GM10248 (cell line): ENCODE measurements at regions not wholly inside any gene's neighbourhood (a gene's known extent, or its start where the extent isn't known, plus 50 kb on each side); places are given as distances from the start of the nearest gene placed in this dataset.
"Not testable (repeated sequence)": the region's sequence is repeated elsewhere in the genome, so short reads cannot be mapped to it uniquely, and the experiment has no call there.

Experiments used
- CTCF ChIA-PET: fragments of 300-600 bp; sonication (Branson Sonifier 250); formaldehyde crosslinking; extraction: SDS; loops from one replicate; lab custom pipeline; 2021; ENCODE audit warnings: antibody characterized with exemption; lab: Yijun Ruan, JAX
- POLR2A ChIA-PET: fragments of 350-650 bp; sonication (Branson Sonifier 250); formaldehyde crosslinking; extraction: SDS; loops from one replicate; lab custom pipeline; 2020; ENCODE audit warnings: antibody characterized with exemption; lab: Yijun Ruan, JAX
- DNase-seq: peaks from one replicate; pipeline ENCODE4 v3.0.0; 2012; ENCODE audit errors: extremely low spot score
- CTCF ChIP-seq: IDR thresholded peaks from 2 replicates; pipeline ENCODE4 v1.5.1; 2012; ENCODE audit warnings: mild to moderate bottlenecking, low read depth; ENCODE audit errors: extremely low read depth, missing control alignments, control extremely low read depth

- CTCF ChIA-PET, result no interaction called here
- no peak for DNase-seq
- POLR2A ChIA-PET, result no interaction called here
- TF ChIP-seq CTCF, result no peak
Measured at GRCh38 chr2:163951312-163951711, 215.5 kb upstream of the FIGN start.

GRCh38 chr2:163949693-163950092 lies 213.9 kb upstream of the FIGN start:
- CTCF ChIA-PET, result no interaction called here
- TF ChIP-seq CTCF, result no peak
- DNase-seq, result no peak
- POLR2A ChIA-PET, result no interaction called here

DNA sequence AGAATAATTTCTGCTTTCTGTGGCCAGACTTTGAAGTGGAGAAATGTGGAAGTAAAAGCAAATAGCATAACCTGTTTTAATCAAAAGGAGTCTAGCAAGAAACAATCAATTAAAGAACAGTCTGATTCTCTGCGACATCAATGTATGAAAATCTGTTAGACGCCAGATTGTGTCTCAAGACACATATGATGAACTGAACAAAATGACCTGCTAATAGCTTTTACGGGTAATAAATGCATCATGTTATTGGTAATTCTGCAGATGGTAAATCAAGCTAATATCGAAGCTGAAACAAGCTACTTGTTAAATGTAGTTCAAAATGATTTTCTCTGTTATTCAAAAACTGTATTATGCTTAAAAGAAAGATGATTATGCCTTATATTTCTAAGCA lies 208.5 kb upstream of the FIGN start:
- no peak for DNase-seq
- ChIA-PET CTCF (interaction anchor here (0.8 kb wide), 1 partner anchor 11 kb away, joined by 3 read pairs; no protein-coding TSS in a partner anchor), POLR2A (no interaction called here)
- TF ChIP-seq CTCF, result no peak

DNA sequence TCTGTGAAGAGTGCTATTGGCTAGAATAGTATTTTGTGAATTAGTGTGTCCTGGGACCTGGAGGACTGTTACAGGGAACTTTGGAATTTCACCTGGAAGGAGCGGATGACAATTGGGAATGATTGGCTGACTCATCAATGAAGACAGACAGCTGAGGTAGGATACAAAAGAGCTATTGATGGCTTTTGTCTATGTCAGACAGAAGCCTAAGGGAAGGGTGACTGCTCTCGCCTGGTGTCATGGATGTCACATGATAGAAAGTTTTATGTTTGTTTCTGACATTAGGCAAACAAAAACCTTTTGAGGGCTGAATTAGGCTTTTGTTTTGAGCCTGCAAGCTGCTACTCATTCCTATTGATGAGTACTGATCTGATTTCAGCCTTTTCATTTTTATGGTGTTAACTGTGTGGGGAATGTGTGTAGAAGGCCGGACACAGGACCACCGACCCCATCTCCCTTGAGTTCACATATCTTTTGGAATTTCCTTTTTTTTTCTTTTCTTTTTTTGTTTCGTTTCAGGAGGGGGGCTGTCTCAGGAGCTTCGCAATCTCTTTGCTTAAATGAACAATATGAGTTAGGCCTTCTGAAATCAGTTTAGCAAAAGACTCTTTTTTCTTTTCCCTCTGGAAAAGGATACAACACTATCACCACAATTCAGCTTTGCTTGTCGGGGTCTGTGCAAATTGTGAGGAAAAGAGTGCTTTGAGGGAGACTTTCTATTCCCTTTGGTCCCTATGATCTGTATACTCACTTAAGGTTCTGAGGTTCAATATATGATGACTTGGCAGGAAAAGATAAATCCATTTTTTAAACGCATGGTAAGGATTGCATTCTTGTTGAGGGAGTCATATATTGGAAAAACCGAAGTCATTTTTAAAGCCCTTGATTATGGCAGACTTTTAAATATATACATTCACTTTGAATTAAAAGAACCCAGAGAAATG lies 207.9 kb upstream of the FIGN start:
- CTCF ChIA-PET, result interaction anchor here (1.0 kb wide), 1 partner anchor 9 kb away, joined by 3 read pairs; no protein-coding TSS in a partner anchor

GRCh38 chr2:163934131-163934530 lies 198.3 kb upstream of the FIGN start:
- POLR2A ChIA-PET, result no interaction called here
- CTCF ChIA-PET, result interaction anchor here (1.0 to 1.5 kb wide), 5 partner anchors 9 to 294 kb away, joined by 3 read pairs; no protein-coding TSS in a partner anchor
- TF ChIP-seq CTCF, result no peak
- no peak for DNase-seq

More for the DNA sequence above, 207.9 kb upstream of the FIGN start:
- DNase-seq, result no peak
- TF ChIP-seq CTCF, result no peak
- POLR2A ChIA-PET, result no interaction called here

GRCh38 chr2:163919717-163920116 lies 183.9 kb upstream of the FIGN start:
- TF ChIP-seq CTCF, result no peak
- ChIA-PET POLR2A (no interaction called here), CTCF (no interaction called here)
- no peak for DNase-seq

DNA sequence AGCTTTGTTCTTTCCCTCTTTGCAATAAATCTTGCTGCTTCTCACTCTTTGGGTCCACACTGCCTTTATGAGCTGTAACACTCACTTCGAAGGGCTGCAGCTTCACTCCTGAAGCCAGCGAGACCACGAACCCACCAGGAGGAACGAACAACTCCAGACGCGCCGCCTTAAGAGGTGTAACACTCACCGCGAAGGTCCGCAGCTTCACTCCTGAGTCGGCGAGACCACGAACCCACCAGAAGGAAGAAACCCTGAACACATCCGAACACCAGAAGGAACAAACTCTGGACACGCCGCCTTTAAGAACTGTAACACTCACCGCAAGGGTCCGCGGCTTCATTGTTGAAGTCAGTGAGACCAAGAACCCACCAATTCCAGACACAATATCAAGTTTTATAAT lies 178.7 kb upstream of the FIGN start:
- CTCF ChIA-PET, POLR2A ChIA-PET, DNase-seq: not testable (repeated sequence)

- CTCF ChIA-PET, result interaction anchor here (1.1 kb wide), 1 partner anchor 26 kb away, joined by 3 read pairs; no protein-coding TSS in a partner anchor
- DNase-seq, POLR2A ChIA-PET: not testable (repeated sequence)
Measured at GRCh38 chr2:163913532-163913944, 177.7 kb upstream of the FIGN start.
